Stimulated activated naive CD8-positive, alpha-beta T cell treated with anti-CD3 and anti-CD28 coated beads, Interleukin-15, Interleukin-2, amounts not matched to agents 100 U/mL and 50 U/mL, for 24 hours (primary cell): ENCODE measurements at regions not wholly inside any gene's neighbourhood (a gene's known extent, or its start where the extent isn't known, plus 50 kb on each side); places are given as distances from the start of the nearest gene placed in this dataset.
"Not testable (repeated sequence)": the region's sequence is repeated elsewhere in the genome, so short reads cannot be mapped to it uniquely, and the experiment has no call there.

Experiments
- ATAC-seq: fragments of 150-1000 bp; cut with Tn5 transposase; one replicate; pipeline ENCODE4 v1.10.0; 2021
- DNase-seq: peaks from one replicate; pipeline ENCODE4 v3.0.0; 2021

DNA sequence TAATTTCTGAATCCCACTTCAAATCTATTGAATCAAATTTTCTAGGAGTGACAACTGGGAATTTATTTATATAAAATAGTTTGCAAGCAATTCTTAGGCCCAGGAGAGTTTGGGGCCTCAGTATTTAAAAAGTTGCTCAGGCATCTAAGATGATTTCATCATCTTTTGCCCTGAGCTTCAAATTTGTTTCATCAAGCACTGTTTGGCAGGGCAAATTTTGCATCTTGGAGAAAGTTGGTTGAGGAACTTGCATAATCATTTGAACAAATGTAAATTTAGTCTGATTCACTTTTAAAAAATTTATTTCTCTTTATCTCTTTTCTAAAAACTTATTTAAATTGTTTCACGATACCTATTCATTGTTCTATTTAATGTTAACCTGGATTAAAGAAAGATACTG, 702.8 kb downstream of the SI start:
- ATAC-seq: no peak
- DNase-seq: no peak

- ATAC-seq (no peak), DNase-seq (no peak)
Measured at GRCh38 chr3:164371681-164372080, 706.6 kb downstream of the SI start.

DNA sequence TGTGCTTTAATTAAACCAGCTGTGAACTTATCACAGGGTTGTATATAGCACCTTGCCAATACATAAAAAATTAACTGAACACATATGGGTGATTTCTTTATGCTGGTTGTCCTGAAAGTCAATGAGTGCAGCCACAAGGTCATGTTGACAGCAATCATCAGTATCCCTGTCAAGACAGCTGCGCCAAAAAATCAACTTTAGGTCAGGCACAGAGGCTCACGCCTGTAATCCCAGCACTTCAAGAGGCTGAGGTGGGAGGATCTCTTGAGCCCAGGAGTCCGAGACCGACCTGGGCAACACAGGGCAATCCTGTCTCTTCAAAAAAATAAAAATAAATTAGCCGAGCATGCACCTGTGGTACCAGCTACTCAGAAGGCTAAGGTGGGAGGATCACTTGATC, 707.3 kb downstream of the SI start:
- DNase-seq (no peak), ATAC-seq (no peak)

- DNase-seq (no peak), ATAC-seq (no peak)
Measured at GRCh38 chr3:164365242-164365641, 713.1 kb downstream of the SI start.

- ATAC-seq: no peak
Measured at GRCh38 chr3:164364111-164364510, 714.2 kb downstream of the SI start.

GRCh38 chr3:164360738-164361406, 717.4 kb downstream of the SI start:
- ATAC-seq: no peak
- DNase-seq: no peak

More at GRCh38 chr3:164364111-164364510, 714.2 kb downstream of the SI start:
- DNase-seq: no peak

- ATAC-seq (no peak), DNase-seq (no peak)
Measured at GRCh38 chr3:164360078-164360578, 718.2 kb downstream of the SI start.

DNA sequence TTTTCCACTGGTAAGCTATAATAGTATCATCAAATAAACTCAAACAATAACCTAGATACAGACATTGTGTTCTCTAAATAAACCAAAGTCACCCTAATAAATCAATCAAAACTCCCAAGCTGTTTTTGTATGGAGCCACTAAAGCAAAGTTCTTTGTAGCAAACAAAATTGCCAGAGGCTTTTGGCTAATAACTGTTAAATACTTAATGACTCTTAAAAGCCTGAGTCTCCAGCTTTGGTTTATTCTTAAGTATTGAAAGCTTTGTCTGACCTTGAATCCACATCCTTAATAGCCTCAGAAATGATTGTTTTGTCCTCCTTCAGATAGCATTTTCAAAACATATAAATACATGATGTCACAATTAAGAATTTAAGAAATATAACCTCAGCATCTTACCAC, 725.3 kb downstream of the SI start:
- DNase-seq: no peak
- ATAC-seq: no peak

DNA sequence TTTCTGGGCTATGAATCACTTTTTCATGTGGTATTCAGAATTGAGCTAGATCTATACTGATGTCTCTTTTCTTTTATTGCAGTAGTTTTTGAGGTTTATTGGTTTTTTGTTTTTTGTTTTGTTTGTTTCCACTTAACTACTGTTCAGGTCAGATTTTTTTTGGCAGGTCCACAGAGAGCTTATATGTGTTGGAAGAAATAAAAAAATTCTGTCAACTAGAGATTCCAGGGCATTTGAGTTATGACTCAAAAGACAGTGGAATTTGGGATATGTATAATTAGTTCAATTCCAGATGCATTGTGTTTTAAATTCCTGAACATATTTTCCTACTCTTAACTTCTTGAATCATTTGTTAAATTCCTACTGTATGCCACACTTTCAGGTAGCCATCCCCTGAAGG, 727.2 kb downstream of the SI start:
- DNase-seq: no peak
- no peak for ATAC-seq

- DNase-seq, ATAC-seq: not testable (repeated sequence)
Measured at GRCh38 chr3:164342206-164342605, 736.1 kb downstream of the SI start.

GRCh38 chr3:164341086-164341485, 737.2 kb downstream of the SI start:
- ATAC-seq (no peak), DNase-seq (no peak)

DNA sequence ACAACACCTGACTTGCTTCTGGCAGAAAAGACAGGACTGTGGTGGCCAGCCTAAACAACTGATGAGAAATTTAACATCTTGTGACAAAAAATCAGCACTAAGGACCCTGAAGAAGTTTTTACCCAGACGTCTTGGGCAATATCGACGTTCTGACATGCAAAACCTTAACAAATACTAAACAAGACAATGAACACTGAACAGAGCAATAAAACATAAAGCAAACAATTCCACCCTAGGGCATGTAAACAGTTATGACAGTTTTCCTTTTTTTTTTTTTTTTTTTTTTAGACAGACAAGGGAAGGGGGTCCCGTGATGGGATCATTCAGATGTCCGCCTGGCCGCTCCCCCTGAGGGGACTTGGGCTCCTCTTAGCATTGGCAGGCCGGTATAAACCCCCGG, 738.0 kb downstream of the SI start:
- DNase-seq: no peak
- ATAC-seq: no peak

DNA sequence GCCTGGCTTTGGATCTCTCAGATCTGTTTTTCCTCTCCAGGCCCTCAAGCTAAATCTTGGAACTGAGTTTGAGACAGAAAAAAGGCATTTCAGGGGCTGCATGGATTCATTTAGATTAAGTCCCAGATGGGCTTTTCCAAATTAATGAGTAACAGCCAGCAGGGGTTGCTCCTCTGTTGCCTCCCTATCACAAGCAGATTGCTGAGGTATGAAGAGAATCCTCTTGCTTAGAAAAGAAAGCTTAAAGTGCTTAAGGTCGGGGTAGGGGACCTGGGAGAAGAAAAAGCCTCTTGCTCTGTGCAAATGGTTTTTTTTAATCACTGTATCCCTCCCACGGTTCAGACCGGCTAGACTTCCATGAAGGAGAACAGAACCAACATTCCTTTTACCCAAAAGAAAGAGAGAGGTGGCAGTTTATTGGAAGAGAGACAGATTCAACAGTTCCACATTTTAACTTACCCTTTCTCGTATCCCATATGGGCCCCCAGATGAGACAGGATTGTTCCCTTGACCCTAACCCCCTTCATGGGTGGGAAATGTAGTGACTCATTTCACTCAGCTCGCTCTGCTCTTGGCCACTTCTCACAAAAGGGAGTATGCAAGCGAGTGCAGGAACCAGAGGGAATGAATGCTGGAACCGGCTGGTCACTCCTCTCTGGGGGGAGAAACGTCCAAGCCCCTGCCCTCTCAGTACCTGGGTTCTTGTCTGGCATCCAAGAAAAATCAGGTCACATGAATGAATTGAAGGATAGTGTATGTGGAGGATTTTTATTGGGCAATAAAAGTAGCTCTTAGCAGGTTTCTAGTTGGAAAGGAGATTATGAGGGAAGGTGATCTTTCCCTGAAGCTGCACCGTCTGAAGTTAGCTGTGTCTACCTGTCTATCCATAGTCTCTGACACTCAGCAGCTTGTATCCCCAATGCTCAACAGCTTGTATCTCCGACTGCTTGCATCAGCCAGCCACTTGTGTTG, 745.2 kb downstream of the SI start:
- ATAC-seq: no peak
- no peak for DNase-seq

- ATAC-seq: no peak
- DNase-seq: no peak
Measured at GRCh38 chr3:164326714-164327113, 751.6 kb downstream of the SI start.

GRCh38 chr3:164320962-164321361, 757.3 kb downstream of the SI start:
- ATAC-seq: no peak
- DNase-seq: no peak

DNA sequence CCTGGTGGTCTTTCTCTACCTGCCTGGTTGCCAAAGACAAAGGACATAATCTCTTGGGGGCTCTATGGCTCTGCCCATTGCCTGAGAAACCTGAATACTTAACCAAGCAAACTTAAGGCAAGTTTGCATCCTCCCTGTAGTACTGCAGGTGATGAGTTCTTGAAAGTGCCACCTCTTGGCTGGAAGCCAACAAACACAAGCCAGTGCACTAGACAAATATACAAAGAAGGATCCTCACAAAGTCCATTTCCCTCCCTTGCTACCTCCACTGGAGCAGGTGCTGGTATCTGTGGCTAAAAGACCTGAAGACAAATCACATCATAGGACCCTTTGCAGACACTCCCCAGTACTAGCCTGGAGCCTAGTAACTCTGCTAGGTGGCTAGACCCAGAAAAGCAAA, 772.3 kb downstream of the SI start:
- ATAC-seq: no peak

GRCh38 chr3:164303894-164304293, 774.4 kb downstream of the SI start:
- no peak for ATAC-seq
- DNase-seq: no peak

More for the DNA sequence above, 772.3 kb downstream of the SI start:
- no peak for DNase-seq

- ATAC-seq (no peak), DNase-seq (no peak)
Measured at GRCh38 chr3:164302622-164303021, 775.7 kb downstream of the SI start.

- not testable (repeated sequence) for ATAC-seq, DNase-seq
Measured at GRCh38 chr3:164291486-164291885, 786.8 kb downstream of the SI start.

GRCh38 chr3:164278550-164278949, 799.7 kb downstream of the SI start:
- ATAC-seq (no peak), DNase-seq (no peak)

- ATAC-seq (no peak), DNase-seq (no peak)
Measured at GRCh38 chr3:164267053-164267452, 811.2 kb downstream of the SI start.

DNA sequence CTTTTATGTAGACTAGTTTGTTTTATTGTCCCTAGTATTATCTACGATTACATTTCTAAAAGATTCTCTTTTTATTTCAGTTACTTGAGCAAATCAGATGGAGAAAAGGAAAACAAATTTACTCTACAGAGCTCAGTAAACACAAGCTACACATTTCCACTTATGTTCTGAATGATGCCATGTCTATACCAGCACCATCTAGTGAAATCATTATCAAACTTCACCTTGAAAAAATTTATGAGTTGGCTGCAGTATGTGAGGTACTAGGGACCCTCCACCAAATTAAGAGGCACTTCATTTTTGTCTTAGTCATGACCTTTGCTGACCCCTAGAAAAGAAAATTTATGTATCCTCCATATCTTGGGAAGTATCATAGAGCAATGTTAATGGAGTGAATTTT, 827.4 kb downstream of the SI start:
- no peak for ATAC-seq

DNA sequence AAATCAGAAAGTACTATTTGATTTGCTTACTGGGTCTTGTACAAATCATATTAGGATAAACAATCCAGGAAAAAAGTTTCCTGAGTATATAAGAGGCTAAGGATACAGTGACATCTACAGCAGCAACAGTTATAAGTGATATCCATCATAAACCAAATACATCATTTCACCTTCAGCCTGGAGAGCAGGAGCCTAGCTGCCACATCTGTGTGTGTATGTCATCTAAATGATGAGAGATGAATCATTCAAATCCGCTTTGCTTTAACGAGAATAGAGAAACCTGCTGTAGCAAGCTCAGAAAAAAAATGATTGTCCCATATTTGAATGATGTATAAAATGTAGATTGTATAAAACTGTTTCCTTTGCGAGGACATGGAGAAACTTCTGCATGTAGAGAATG, 841.4 kb downstream of the SI start:
- DNase-seq: no peak

More for the DNA sequence above, 827.4 kb downstream of the SI start:
- DNase-seq: no peak

More for the DNA sequence above, 841.4 kb downstream of the SI start:
- ATAC-seq: no peak
